ENCODE measurements at regions not wholly inside any gene's neighbourhood (a gene's known extent, or its start where the extent isn't known, plus 50 kb on each side); places are given as distances from the start of the nearest gene placed in this dataset.

GRCh38 chr4:117773064-117773936, 261.0 kb upstream of the NDST3 start:
- no peak for TF ChIP-seq REST (IDR thresholded peaks at IDR 0.05; ENCODE audit: insufficient read depth in 1 of 2, low read depth in 2 of 2, low read length in 1 of 2)
- no peak for TF ChIP-seq CTCF (IDR thresholded peaks at IDR 0.05)
- no peak for TF ChIP-seq POLR2AphosphoS5 (IDR thresholded peaks at IDR 0.05; ENCODE audit: low read depth, low read length)
- no peak for TF ChIP-seq SIN3A (IDR thresholded peaks at IDR 0.05; ENCODE audit: borderline replicate concordance, insufficient read depth, low read depth, low read length)
- TF ChIP-seq TCF7L2 (IDR thresholded peaks at IDR 0.05; ENCODE audit: low read depth, low read length): no peak
- no peak for ATAC-seq
- ChIA-PET POLR2A (no interaction called here), CTCF (no interaction called here)
- Histone ChIP-seq H3K27ac (ENCODE audit: low read length) (no peak overlapping the region), H3K4me1 (ENCODE audit: control insufficient read depth, insufficient read depth, low read length) (no peaks in the 10 kb centered on the region), H3K36me3 (ENCODE audit: control insufficient read depth, insufficient read depth, low read length) (no peaks in the 10 kb centered on the region), H3K27me3 (ENCODE audit: control insufficient read depth, insufficient read depth, low read length) (no peaks in the 10 kb centered on the region), H3K9me3 (ENCODE audit: control insufficient read depth, insufficient read depth, low read depth, low read length) (no peaks in the 10 kb centered on the region), H3K4me3 (ENCODE audit: low read depth in 2 of 2, low read length in 2 of 2) (no peak overlapping the region)
- intact Hi-C loops (cut with micrococcal nuclease; ENCODE audit: unreplicated experiment): no loop called here
- no TSS peak for BruUV-seq (replicated peaks)
- DNase-seq (ENCODE audit: low read depth, low spot score): no peak
- in situ Hi-C loops (cut with HindIII; ENCODE audit: low pct_unique_long_range_greater_than_20kb, low sequenced_read_pairs): no loop called here

- BruUV-seq (replicated peaks): no TSS peak
Observed at GRCh38 chr4:117777721-117778120, 256.6 kb upstream of the NDST3 start.

More at GRCh38 chr4:117777721-117778120, 256.6 kb upstream of the NDST3 start:
- DNase-seq (ENCODE audit: low read depth, low spot score) (no peak), ATAC-seq (no peak)
- TF ChIP-seq SIN3A (IDR thresholded peaks at IDR 0.05; ENCODE audit: borderline replicate concordance, insufficient read depth, low read depth, low read length): no peak
- no peak for TF ChIP-seq POLR2AphosphoS5 (IDR thresholded peaks at IDR 0.05; ENCODE audit: low read depth, low read length)
- TF ChIP-seq CTCF (IDR thresholded peaks at IDR 0.05): no peak
- no peak for TF ChIP-seq REST (IDR thresholded peaks at IDR 0.05; ENCODE audit: insufficient read depth in 1 of 2, low read depth in 2 of 2, low read length in 1 of 2)
- TF ChIP-seq TCF7L2 (IDR thresholded peaks at IDR 0.05; ENCODE audit: low read depth, low read length): no peak
- Histone ChIP-seq H3K4me1 (ENCODE audit: control insufficient read depth, insufficient read depth, low read length) (no peaks in the 10 kb centered on the region), H3K27ac (ENCODE audit: low read length) (no peak overlapping the region), H3K9me3 (ENCODE audit: control insufficient read depth, insufficient read depth, low read depth, low read length) (no peaks in the 10 kb centered on the region), H3K4me3 (ENCODE audit: low read depth in 2 of 2, low read length in 2 of 2) (no peak overlapping the region), H3K27me3 (ENCODE audit: control insufficient read depth, insufficient read depth, low read length) (no peaks in the 10 kb centered on the region), H3K36me3 (ENCODE audit: control insufficient read depth, insufficient read depth, low read length) (no peaks in the 10 kb centered on the region)
- ChIA-PET CTCF (no interaction called here), POLR2A (no interaction called here)
- in situ Hi-C loops (cut with HindIII; ENCODE audit: low pct_unique_long_range_greater_than_20kb, low sequenced_read_pairs) (no loop called here), intact Hi-C loops (cut with micrococcal nuclease; ENCODE audit: unreplicated experiment) (no loop called here)
